CD4-positive, alpha-beta T cell (primary cell): ENCODE measurements at regions not wholly inside any gene's neighbourhood (a gene's known extent, or its start where the extent isn't known, plus 50 kb on each side); places are given as distances from the start of the nearest gene placed in this dataset.

Experiments used
- ATAC-seq: fragments of 200-7000 bp; cut with Tn5 transposase; one replicate; pipeline ENCODE4 v1.10.0; 2022; ENCODE audit warnings: mild to moderate bottlenecking; ENCODE audit not compliant: poor library complexity
- CTCF ChIA-PET: fragments of 350-600 bp; sonication (Branson Sonifier 250); formaldehyde crosslinking; loops from one replicate; lab custom pipeline; 2021; ENCODE audit warnings: antibody characterized with exemption, inconsistent platforms; lab: Charles Lee
- POLR2A ChIA-PET: fragments of 350-600 bp; sonication (Branson Sonifier 250); formaldehyde crosslinking; loops from one replicate; lab custom pipeline; 2021; ENCODE audit warnings: antibody characterized with exemption, inconsistent platforms; lab: Charles Lee
- DNase-seq, 14 experiments: peaks; one replicate each; pipeline ENCODE4 v3.0.0-alpha.2; 2013 to 2020; ENCODE audit warnings: mixed read lengths in 2 of 14
- H3K27ac ChIP-seq, 2 donors: one replicate each; pipeline versions ENCODE4 v1.5.1 to v1.7.0; 2013; ENCODE audit warnings: low read length in 2 of 2, low read depth in 1 of 2, mild to moderate bottlenecking in 1 of 2
- H3K27me3 ChIP-seq, 2 experiments: 1 replicate in 1 of 2; 2 replicates in 1 of 2; pipeline versions ENCODE4 v1.6.1 to v1.7.0; 2013; ENCODE audit warnings: low read length in 2 of 2, control low read depth in 1 of 2, mild to moderate bottlenecking in 1 of 2, moderate library complexity in 1 of 2; ENCODE audit not compliant: insufficient read depth in 2 of 2, control insufficient read depth in 1 of 2
- H3K36me3 ChIP-seq: one replicate; pipeline ENCODE4 v1.6.1; 2013; ENCODE audit warnings: low read length, control low read depth; ENCODE audit not compliant: insufficient read depth
- H3K4me1 ChIP-seq: one replicate; pipeline ENCODE4 v1.6.1; 2013; ENCODE audit warnings: low read length, control low read depth; ENCODE audit not compliant: insufficient read depth
- H3K4me3 ChIP-seq: one replicate; pipeline ENCODE4 v1.5.1; 2013; ENCODE audit warnings: mild to moderate bottlenecking, low read length, moderate library complexity
- H3K9me3 ChIP-seq, 2 experiments: 1 replicate in 1 of 2; 2 replicates in 1 of 2; pipeline versions ENCODE4 v1.6.1 to v1.7.0; 2013; ENCODE audit warnings: low read length in 2 of 2, mild to moderate bottlenecking in 2 of 2, control low read depth in 1 of 2, moderate library complexity in 1 of 2; ENCODE audit not compliant: control insufficient read depth in 1 of 2, insufficient read depth in 1 of 2
- H3K27ac Mint-ChIP-seq: one replicate; pipeline ENCODE4 v1.8.0; 2020; ENCODE audit warnings: mixed read lengths
- H3K27me3 Mint-ChIP-seq: one replicate; pipeline ENCODE4 v1.8.0; 2021; ENCODE audit warnings: mixed read lengths
- H3K36me3 Mint-ChIP-seq: one replicate; pipeline ENCODE4 v1.8.0; 2021; ENCODE audit warnings: low read depth, mixed read lengths
- H3K4me1 Mint-ChIP-seq: one replicate; pipeline ENCODE4 v1.8.0; 2021; ENCODE audit warnings: low read depth, mixed read lengths
- H3K4me3 Mint-ChIP-seq: one replicate; pipeline ENCODE4 v1.8.0; 2020; ENCODE audit warnings: mild to moderate bottlenecking, mixed read lengths
- H3K9me3 Mint-ChIP-seq: one replicate; pipeline ENCODE4 v1.8.0; 2020; ENCODE audit warnings: mixed read lengths
- CTCF ChIP-seq: fragments of 200-600 bp; IDR thresholded peaks from one replicate; pipeline ENCODE4 v1.8.0; 2022; ENCODE audit warnings: antibody characterized with exemption, mild to moderate bottlenecking
- intact Hi-C, 2 experiments: fragments of 100-400 bp; cut with DNase I in 1 of 2; cut with micrococcal nuclease in 1 of 2; formaldehyde crosslinking; loops; one replicate each; pipeline versions ENCODE4 v1.15.1 to v1.9.0; 2023 to 2025; cut with DNase I, micrococcal nuclease

DNA sequence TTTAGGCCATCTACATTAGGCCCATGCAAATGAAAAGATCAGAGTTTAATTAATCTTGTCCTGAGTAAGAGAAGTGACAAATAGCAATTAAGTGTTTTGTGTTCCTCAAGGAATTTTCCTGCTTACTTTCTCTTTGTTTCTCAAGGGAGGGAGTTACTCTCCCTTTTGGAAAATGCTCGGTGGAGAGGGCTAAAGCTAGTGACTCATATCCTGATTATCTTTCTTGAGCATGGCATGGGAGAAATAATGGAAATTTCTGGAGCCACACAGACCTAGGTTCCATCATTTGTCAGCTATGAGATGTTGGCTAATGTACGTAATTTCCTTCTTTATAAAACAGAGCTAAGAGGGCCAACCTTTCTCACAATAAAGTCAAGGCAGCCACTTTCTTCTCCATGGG is 177.1 kb downstream of the ETAA1 start:
- no peaks in the 10 kb centered on the region for H3K27me3 ChIP-seq
- Mint-ChIP-seq H3K4me3 (no peak overlapping the region), H3K36me3 (no peaks in the 10 kb centered on the region), H3K4me1 (no peaks in the 10 kb centered on the region), H3K9me3 (peaks cover 9% of the 10 kb centered on the region), H3K27ac (no peak overlapping the region), H3K27me3 (no peaks in the 10 kb centered on the region)
- H3K4me1 ChIP-seq = no peaks in the 10 kb centered on the region
- TF ChIP-seq CTCF = no peak
- ChIA-PET CTCF (no interaction called here), POLR2A (no interaction called here)
- ATAC-seq = no peak
- no peaks in the 10 kb centered on the region for H3K36me3 ChIP-seq
- H3K9me3 ChIP-seq = no peaks in the 10 kb centered on the region
- no peak overlapping the region for H3K27ac ChIP-seq
- no peak overlapping the region for H3K4me3 ChIP-seq
- intact Hi-C loops = no loop called here
- no peak for DNase-seq

DNA sequence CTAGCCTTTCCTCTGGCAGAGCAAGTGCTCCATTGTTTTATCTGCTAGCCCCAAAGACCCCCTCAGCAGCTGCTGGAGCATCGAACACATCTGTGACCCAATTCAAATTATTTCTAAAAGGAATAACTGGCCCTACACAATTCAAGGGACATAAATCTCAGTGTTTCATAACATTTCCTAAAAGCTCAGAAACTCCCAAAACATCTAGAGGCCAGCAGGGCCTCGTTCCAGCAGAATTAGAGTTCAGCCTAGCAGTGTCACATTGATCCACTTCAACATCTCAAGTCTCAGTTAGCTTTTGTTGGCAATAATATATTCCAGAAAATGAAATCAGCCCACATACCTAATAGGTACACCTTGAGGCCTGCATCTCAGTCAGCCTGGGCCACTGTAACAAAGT is 179.1 kb downstream of the ETAA1 start:
- Mint-ChIP-seq H3K4me3 (no peak overlapping the region), H3K27me3 (no peaks in the 10 kb centered on the region), H3K36me3 (no peaks in the 10 kb centered on the region), H3K4me1 (no peaks in the 10 kb centered on the region), H3K27ac (no peak overlapping the region), H3K9me3 (peaks cover 4% of the 10 kb centered on the region)
- no peak for TF ChIP-seq CTCF
- CTCF ChIA-PET = no interaction called here
- H3K9me3 ChIP-seq = no peaks in the 10 kb centered on the region
- POLR2A ChIA-PET = no interaction called here
- no peaks in the 10 kb centered on the region for H3K36me3 ChIP-seq
- intact Hi-C loops = no loop called here
- H3K4me1 ChIP-seq = no peaks in the 10 kb centered on the region
- no peaks in the 10 kb centered on the region for H3K27me3 ChIP-seq
- no peak overlapping the region for H3K27ac ChIP-seq
- DNase-seq = no peak
- no peak for ATAC-seq
- H3K4me3 ChIP-seq = no peak overlapping the region

- Histone ChIP-seq H3K4me1 (no peaks in the 10 kb centered on the region), H3K9me3 (peaks cover 5% of the 10 kb centered on the region in 2 experiments), H3K4me3 (no peak overlapping the region), H3K27ac (no peak overlapping the region), H3K27me3 (no peaks in the 10 kb centered on the region), H3K36me3 (no peaks in the 10 kb centered on the region)
- no peak for TF ChIP-seq CTCF
- ATAC-seq (no peak), DNase-seq (no peak)
- peaks cover 6% of the 10 kb centered on the region for H3K9me3 Mint-ChIP-seq
- POLR2A ChIA-PET = no interaction called here
- intact Hi-C loops = no loop called here
- H3K4me1 Mint-ChIP-seq = no peaks in the 10 kb centered on the region
- H3K4me3 Mint-ChIP-seq = no peak overlapping the region
- no peaks in the 10 kb centered on the region for H3K27me3 Mint-ChIP-seq
- no peaks in the 10 kb centered on the region for H3K36me3 Mint-ChIP-seq
- CTCF ChIA-PET = no interaction called here
- no peak overlapping the region for H3K27ac Mint-ChIP-seq
These were observed 179.9 kb downstream of the ETAA1 start for GRCh38 chr2:67576991-67577390.
